Breast epithelium (tissue), 3 donors: ENCODE measurements at regions not wholly inside any gene's neighbourhood (a gene's known extent, or its start where the extent isn't known, plus 50 kb on each side); places are given as distances from the start of the nearest gene placed in this dataset.

Experiments
- CTCF ChIP-seq, 3 donors: fragments of 450-650 bp; IDR thresholded peaks; one replicate each; pipeline ENCODE4 v1.5.1; 2016 to 2017; ENCODE audit warnings: antibody characterized with exemption in 3 of 3, mild to moderate bottlenecking in 3 of 3, moderate library complexity in 3 of 3
- POLR2A ChIP-seq: fragments of 450-650 bp; IDR thresholded peaks from one replicate; pipeline ENCODE4 v1.6.1; 2016; ENCODE audit warnings: antibody characterized with exemption, mild to moderate bottlenecking, moderate library complexity
- POLR2AphosphoS5 ChIP-seq, 3 donors: sonication (generic); formaldehyde crosslinking; IDR thresholded peaks; one replicate each; pipeline ENCODE4 v1.6.1; 2017; ENCODE audit warnings: antibody characterized with exemption in 3 of 3

- TF ChIP-seq CTCF (IDR thresholded peaks at IDR 0.05) (no peak), POLR2A (no peak), POLR2AphosphoS5 (IDR thresholded peaks at IDR 0.05) (no peak)
Observed at GRCh38 chr10:59107147-59107546, 69.3 kb upstream of the PHYHIPL start.
